Right atrium auricular region (tissue), 2 donors: ENCODE measurements at regions not wholly inside any gene's neighbourhood (a gene's known extent, or its start where the extent isn't known, plus 50 kb on each side); places are given as distances from the start of the nearest gene placed in this dataset.

Experiments used
- DNase-seq: peaks from one replicate; pipeline ENCODE4 v3.0.0-alpha.2; 2019; ENCODE audit warnings: low spot score
- H3K27ac ChIP-seq, 2 donors: fragments of 200-600 bp; sonication (generic); 1 replicate in 1 of 2; 2 replicates in 1 of 2; pipeline ENCODE4 v1.5.1; 2016 to 2019
- H3K27me3 ChIP-seq, 2 donors: fragments of 200-600 bp; sonication (generic); one replicate each; pipeline versions ENCODE4 v1.5.1 to v1.6.0; 2017 to 2019
- H3K36me3 ChIP-seq: fragments of 200-600 bp; sonication (generic); one replicate; pipeline ENCODE4 v1.5.1; 2016
- H3K4me1 ChIP-seq, 2 donors: fragments of 200-600 bp; sonication (generic); one replicate each; pipeline versions ENCODE4 v1.5.1 to v1.6.0; 2017 to 2019
- H3K4me3 ChIP-seq, 2 donors: fragments of 200-600 bp; sonication (generic); 1 replicate in 1 of 2; 2 replicates in 1 of 2; pipeline ENCODE4 v1.5.1; 2017 to 2019; ENCODE audit warnings: mild to moderate bottlenecking in 1 of 2, moderate library complexity in 1 of 2
- H3K9me3 ChIP-seq, 2 donors: fragments of 200-600 bp; sonication (generic); one replicate each; pipeline ENCODE4 v1.5.1; 2019
- TF ChIP-seq, protein P1 (sequence below), 2 donors: fragments of 200-600 bp; sonication (generic); IDR thresholded peaks; one replicate each; pipeline ENCODE4 v1.5.1; 2019; ENCODE audit warnings: antibody characterized with exemption in 2 of 2

DNA sequence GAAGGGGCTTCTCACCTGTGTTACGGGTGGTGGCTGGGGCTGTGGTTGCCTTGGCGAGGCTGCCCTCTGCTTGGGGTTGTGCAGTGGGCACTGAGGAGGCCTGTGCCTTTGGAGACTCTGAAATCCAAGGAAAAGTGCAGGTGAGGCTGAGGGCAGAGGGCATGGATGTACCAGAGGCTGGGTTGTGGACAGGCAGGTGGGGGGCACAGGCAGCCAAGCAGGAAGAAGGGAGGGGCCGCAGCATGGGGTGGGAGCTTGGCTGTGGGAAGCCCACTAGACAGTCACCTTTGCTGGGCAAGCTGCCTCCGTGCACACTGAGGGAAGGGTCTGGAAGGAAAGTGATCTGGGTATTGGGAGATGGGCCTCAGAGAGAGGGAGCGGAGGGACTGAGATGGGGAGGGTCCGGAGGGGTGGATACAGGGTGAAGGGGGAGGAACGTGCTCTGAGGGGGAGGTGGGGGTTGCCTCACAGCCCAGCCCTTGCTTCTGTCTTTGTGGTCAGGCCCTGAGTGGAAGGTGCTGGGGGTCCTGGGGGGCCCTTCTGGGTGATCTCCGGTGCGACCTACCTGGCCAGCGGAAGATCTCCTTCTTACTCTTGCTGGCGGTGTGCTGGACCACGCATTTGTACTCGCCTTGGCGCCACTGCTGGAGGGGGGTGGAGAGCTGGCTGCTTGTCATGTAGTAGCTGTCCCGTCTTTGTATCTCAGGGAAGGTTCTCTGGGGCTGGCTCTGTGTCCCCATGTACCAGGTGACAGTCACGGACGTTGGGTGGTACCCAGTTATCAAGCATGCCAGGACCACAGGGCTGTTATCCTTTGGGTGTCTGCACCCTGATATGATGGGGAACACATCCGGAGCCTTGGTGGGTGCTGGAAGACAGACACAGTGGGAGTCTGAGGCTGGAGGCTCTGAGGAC is 318.7 kb downstream of the TMEM121 start:
- peak; percentile 55 for DNase-seq
- no peaks in the 10 kb centered on the region for H3K27me3 ChIP-seq
- H3K4me1 ChIP-seq, result no peaks in the 10 kb centered on the region
- no peak overlapping the region for H3K27ac ChIP-seq
- H3K36me3 ChIP-seq, result no peaks in the 10 kb centered on the region
- H3K4me3 ChIP-seq, result no peak overlapping the region
- H3K9me3 ChIP-seq, result no peaks in the 10 kb centered on the region
- TF ChIP-seq, protein P1, sequence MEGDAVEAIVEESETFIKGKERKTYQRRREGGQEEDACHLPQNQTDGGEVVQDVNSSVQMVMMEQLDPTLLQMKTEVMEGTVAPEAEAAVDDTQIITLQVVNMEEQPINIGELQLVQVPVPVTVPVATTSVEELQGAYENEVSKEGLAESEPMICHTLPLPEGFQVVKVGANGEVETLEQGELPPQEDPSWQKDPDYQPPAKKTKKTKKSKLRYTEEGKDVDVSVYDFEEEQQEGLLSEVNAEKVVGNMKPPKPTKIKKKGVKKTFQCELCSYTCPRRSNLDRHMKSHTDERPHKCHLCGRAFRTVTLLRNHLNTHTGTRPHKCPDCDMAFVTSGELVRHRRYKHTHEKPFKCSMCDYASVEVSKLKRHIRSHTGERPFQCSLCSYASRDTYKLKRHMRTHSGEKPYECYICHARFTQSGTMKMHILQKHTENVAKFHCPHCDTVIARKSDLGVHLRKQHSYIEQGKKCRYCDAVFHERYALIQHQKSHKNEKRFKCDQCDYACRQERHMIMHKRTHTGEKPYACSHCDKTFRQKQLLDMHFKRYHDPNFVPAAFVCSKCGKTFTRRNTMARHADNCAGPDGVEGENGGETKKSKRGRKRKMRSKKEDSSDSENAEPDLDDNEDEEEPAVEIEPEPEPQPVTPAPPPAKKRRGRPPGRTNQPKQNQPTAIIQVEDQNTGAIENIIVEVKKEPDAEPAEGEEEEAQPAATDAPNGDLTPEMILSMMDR (IDR thresholded peaks at IDR 0.05), result no peak

DNA sequence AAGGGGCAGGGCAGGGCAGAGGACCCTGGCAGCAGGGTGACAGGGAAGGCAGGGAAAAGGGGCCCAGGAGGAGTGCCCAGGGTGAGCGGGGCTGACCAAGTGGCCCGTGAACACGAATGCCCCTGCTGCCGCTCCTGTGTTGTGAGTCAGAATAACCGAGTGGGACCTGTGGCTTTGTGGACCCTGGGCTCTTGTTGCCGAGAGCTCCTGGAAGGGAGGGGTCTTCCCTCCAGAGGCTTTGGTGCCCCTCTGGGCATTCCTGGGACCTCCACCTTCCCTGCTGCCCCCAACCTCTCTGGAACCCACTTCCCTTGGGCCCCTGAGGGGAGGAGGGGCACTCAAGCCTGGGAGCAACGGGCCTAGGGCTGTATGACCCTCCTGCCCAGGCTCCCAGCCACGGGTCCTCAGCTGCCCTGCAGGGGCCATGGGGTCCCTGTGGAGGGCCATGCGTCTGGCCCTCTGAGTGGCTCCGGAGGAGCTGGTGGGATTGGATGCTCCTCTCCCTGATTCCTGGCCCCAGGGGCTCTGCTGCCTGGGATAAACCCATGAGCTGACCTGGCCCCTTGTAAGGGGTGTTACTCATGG is 319.4 kb downstream of the TMEM121 start:
- Histone ChIP-seq H3K27me3 (no peaks in the 10 kb centered on the region), H3K27ac (no peak overlapping the region), H3K4me3 (no peak overlapping the region), H3K4me1 (no peaks in the 10 kb centered on the region), H3K9me3 (no peaks in the 10 kb centered on the region), H3K36me3 (no peaks in the 10 kb centered on the region)
- TF ChIP-seq, protein P1 (IDR thresholded peaks at IDR 0.05), result no peak
- peak; percentile 40 for DNase-seq

DNA sequence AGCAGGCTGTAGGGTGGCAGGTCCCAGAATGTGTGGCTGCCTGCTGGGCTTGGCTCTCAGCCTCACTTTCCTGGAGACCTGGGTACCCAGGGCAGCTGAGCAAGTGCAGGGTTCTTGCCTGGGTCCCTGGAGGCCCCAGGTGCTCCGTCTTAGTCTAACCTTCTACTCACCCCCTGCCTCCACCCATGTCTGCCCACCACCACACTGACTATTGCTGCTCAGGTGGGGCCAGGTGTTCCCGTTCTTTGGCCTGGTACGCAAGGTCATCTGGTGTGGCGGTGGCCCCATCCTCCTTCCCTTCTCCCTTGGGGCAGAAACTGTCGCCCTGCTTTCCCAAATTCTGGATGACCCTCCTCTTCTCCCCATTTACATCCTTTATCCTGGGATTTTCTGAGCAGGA is 319.9 kb downstream of the TMEM121 start:
- TF ChIP-seq, protein P1 (IDR thresholded peaks at IDR 0.05), result no peak
- Histone ChIP-seq H3K27me3 (no peaks in the 10 kb centered on the region), H3K36me3 (no peaks in the 10 kb centered on the region), H3K27ac (no peak overlapping the region), H3K4me1 (no peaks in the 10 kb centered on the region), H3K4me3 (no peak overlapping the region), H3K9me3 (no peaks in the 10 kb centered on the region)
- no peak for DNase-seq

DNA sequence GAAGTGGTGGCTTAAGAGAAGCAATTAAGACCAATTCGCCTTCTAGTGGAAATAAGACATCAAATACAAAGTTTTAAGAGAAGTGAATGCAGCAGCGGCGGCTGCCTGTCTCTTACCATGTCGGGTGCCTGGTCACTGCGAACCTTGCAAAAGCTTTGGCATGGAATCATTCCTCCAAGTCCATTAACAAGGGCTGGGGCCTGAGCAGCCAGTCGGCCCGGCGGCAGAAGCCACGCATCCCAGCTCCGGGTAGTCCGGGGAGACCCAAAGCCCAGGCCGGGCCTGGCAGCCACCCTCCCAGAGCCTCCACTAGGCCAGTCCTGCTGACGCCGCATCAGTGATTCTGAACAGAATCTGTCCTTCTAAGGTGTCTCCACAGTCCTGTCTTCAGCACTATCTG is 321.0 kb downstream of the TMEM121 start:
- H3K4me1 ChIP-seq, result no peaks in the 10 kb centered on the region
- H3K36me3 ChIP-seq, result no peaks in the 10 kb centered on the region
- no peak overlapping the region for H3K27ac ChIP-seq
- peak; percentile 42 for DNase-seq
- H3K9me3 ChIP-seq, result no peaks in the 10 kb centered on the region
- H3K27me3 ChIP-seq, result no peaks in the 10 kb centered on the region
- TF ChIP-seq, protein P1 (IDR thresholded peaks at IDR 0.05), result no peak
- H3K4me3 ChIP-seq, result no peak overlapping the region

DNA sequence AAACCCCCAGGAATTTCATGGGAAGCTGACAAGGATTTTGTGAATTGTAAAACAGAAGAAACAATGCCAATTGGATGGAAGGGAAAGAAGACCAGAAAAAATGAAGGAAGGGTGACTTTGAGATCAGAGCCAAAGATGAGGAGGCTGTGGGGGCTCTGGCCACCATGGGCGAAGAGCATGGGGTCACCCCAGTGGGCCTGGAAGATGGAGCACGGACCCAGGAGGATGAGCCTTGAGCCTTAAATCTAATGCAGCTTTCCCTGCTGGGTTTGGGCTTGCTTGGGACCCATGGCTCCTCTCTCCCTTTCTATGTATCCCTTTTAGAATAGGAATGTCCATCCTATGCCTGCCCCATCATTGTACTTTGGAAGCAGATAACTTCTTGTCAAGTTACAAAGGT is 322.2 kb downstream of the TMEM121 start:
- TF ChIP-seq, protein P1 (IDR thresholded peaks at IDR 0.05), result no peak
- no peak overlapping the region for H3K4me3 ChIP-seq
- no peak overlapping the region for H3K27ac ChIP-seq
- no peak for DNase-seq
- no peaks in the 10 kb centered on the region for H3K36me3 ChIP-seq
- H3K9me3 ChIP-seq, result no peaks in the 10 kb centered on the region
- H3K27me3 ChIP-seq, result no peaks in the 10 kb centered on the region
- H3K4me1 ChIP-seq, result no peaks in the 10 kb centered on the region
